ENCODE measurements at regions not wholly inside any gene's neighbourhood (a gene's known extent, or its start where the extent isn't known, plus 50 kb on each side); places are given as distances from the start of the nearest gene placed in this dataset.

GRCh38 chr5:21125238-21125983 lies 1137.4 kb upstream of the CDH18 start:
- no peak for TF ChIP-seq EZH2phosphoT487 (IDR thresholded peaks at IDR 0.05; ENCODE audit: insufficient read depth, low read depth)
- TF ChIP-seq EZH2 (IDR thresholded peaks at IDR 0.05; ENCODE audit: insufficient read depth, poor library complexity, severe bottlenecking): no peak
